ENCODE measurements at regions not wholly inside any gene's neighbourhood (a gene's known extent, or its start where the extent isn't known, plus 50 kb on each side); places are given as distances from the start of the nearest gene placed in this dataset.

DNA sequence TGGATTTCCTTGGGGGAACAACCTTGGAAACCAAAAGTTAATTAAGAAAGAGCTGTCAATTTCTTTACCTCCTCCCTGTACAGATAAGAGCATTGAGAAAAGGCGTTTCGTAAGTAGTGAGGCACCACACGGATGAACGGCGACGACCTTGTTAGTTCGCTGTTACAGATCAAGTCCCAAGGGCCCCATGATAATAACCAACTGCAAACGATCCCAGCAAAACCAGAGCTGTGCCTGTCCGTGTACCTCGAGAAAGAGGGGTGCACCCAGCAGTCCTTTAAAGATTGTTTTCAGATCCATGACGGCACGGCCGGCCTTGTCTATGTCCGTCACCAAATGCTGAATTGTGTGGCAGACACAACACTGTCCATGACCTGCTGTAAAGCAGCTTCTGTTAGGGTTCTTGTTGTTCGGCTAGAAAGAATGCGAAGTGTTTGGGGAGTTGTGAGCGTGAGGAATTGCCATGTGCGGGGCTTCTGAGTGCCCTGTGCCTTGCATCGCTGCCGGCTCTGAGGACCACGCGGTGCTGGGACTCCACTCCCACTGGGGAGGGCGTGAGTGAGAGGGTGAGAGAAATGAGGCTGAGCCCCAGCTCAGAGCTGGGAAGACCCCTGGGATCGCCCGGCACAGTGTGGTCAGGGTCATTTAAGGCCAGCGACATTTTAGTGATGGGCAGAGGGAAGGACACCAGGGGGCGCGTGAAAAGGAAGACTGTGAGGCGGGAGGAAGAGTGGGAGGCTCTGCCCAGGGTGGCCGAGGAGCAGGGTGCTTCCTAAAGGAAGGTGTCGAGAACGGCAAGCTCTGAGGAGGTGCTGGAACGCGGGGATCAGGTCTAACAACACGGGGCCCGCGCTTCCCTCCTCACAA is 136.8 kb upstream of the RPS6KA2 start:
- H3K27me3 Mint-ChIP-seq (ENCODE audit: insufficient read depth): peaks cover 23% of the 10 kb centered on the region
- peaks cover 15% of the 10 kb centered on the region for H3K4me1 Mint-ChIP-seq (ENCODE audit: low read depth)
- DNase-seq (ENCODE audit: low spot score): no peak
- no peak overlapping the region for H3K27ac Mint-ChIP-seq
- no peak overlapping the region for H3K4me3 Mint-ChIP-seq
- no peaks in the 10 kb centered on the region for H3K9me3 Mint-ChIP-seq
- H3K36me3 Mint-ChIP-seq (ENCODE audit: low read depth): no peaks in the 10 kb centered on the region
- intact Hi-C loops (cut with micrococcal nuclease): no loop called here

GRCh38 chr6:166761801-166762200 is 134.8 kb upstream of the RPS6KA2 start:
- H3K4me1 Mint-ChIP-seq (ENCODE audit: low read depth): peaks cover 23% of the 10 kb centered on the region
- H3K4me3 Mint-ChIP-seq: no peak overlapping the region
- no peaks in the 10 kb centered on the region for H3K9me3 Mint-ChIP-seq
- DNase-seq (ENCODE audit: low spot score): no peak
- intact Hi-C loops (cut with micrococcal nuclease): no loop called here
- peaks cover 38% of the 10 kb centered on the region for H3K27me3 Mint-ChIP-seq (ENCODE audit: insufficient read depth)
- H3K36me3 Mint-ChIP-seq (ENCODE audit: low read depth): no peaks in the 10 kb centered on the region
- H3K27ac Mint-ChIP-seq: no peak overlapping the region

- Mint-ChIP-seq H3K4me3 (no peak overlapping the region), H3K36me3 (ENCODE audit: low read depth) (no peaks in the 10 kb centered on the region), H3K27me3 (ENCODE audit: insufficient read depth) (peaks cover 38% of the 10 kb centered on the region), H3K4me1 (ENCODE audit: low read depth) (peaks cover 23% of the 10 kb centered on the region), H3K9me3 (no peaks in the 10 kb centered on the region), H3K27ac (no peak overlapping the region)
- intact Hi-C loops (cut with micrococcal nuclease): loop anchor here (1.0 kb wide), 1 partner anchor 191 kb away; no protein-coding TSS in a partner anchor
- DNase-seq (ENCODE audit: low spot score): peak; percentile 31
These were observed 133.2 kb upstream of the RPS6KA2 start for GRCh38 chr6:166760288-166760687.

DNA sequence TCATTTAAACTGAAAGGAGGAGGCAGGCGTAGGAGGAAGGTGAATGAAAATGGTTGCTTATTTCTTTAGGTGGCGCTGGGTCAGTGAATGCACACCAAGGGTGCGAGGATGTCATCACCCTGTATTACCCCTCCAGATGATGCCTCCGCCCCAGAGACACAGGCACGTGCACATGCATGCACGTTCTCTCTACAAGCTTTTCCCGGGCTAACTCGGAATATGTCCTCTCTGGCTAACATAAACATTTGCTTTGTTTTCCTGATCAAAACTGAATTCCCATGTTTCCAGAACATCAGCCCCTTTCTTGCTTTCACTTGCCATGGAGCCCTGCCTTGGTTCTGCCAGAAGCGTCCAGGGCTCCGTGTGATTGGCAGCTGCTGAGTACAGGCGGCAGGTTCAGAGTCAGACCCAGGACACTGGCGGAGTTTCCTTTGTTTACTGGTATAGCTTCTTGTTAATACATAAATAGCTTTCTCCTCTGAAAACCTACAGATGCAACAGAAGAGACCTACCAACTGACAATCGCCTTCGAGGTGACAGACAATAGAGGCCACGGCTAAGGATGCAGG is 131.2 kb upstream of the RPS6KA2 start:
- H3K4me1 Mint-ChIP-seq (ENCODE audit: low read depth): peaks cover 23% of the 10 kb centered on the region

GRCh38 chr6:166757232-166758135 is 130.4 kb upstream of the RPS6KA2 start:
- Mint-ChIP-seq H3K27me3 (ENCODE audit: insufficient read depth) (peaks cover 45% of the 10 kb centered on the region), H3K9me3 (no peaks in the 10 kb centered on the region), H3K27ac (no peak overlapping the region), H3K4me3 (peak overlapping the region; percentile 3), H3K4me1 (ENCODE audit: low read depth) (peaks cover 23% of the 10 kb centered on the region), H3K36me3 (ENCODE audit: low read depth) (no peaks in the 10 kb centered on the region)
- intact Hi-C loops (cut with micrococcal nuclease): no loop called here
- DNase-seq (ENCODE audit: low spot score): no peak

More for the DNA sequence above, 131.2 kb upstream of the RPS6KA2 start:
- peaks cover 45% of the 10 kb centered on the region for H3K27me3 Mint-ChIP-seq (ENCODE audit: insufficient read depth)
- H3K36me3 Mint-ChIP-seq (ENCODE audit: low read depth): no peaks in the 10 kb centered on the region
- peak overlapping the region; percentile 3 for H3K4me3 Mint-ChIP-seq
- DNase-seq (ENCODE audit: low spot score): no peak
- H3K27ac Mint-ChIP-seq: no peak overlapping the region
- no peaks in the 10 kb centered on the region for H3K9me3 Mint-ChIP-seq
- intact Hi-C loops (cut with micrococcal nuclease): no loop called here

GRCh38 chr6:166754218-166755030 is 127.4 kb upstream of the RPS6KA2 start:
- no peaks in the 10 kb centered on the region for H3K36me3 Mint-ChIP-seq (ENCODE audit: low read depth)
- H3K4me3 Mint-ChIP-seq: no peak overlapping the region
- no peak for DNase-seq (ENCODE audit: low spot score)
- no peak overlapping the region for H3K27ac Mint-ChIP-seq
- intact Hi-C loops (cut with micrococcal nuclease): no loop called here
- H3K9me3 Mint-ChIP-seq: no peaks in the 10 kb centered on the region
- H3K4me1 Mint-ChIP-seq (ENCODE audit: low read depth): peaks cover 9% of the 10 kb centered on the region
- H3K27me3 Mint-ChIP-seq (ENCODE audit: insufficient read depth): peaks cover 30% of the 10 kb centered on the region

- Mint-ChIP-seq H3K4me1 (ENCODE audit: low read depth) (peaks cover 7% of the 10 kb centered on the region), H3K4me3 (no peak overlapping the region), H3K9me3 (no peaks in the 10 kb centered on the region), H3K36me3 (ENCODE audit: low read depth) (no peaks in the 10 kb centered on the region), H3K27me3 (ENCODE audit: insufficient read depth) (peaks cover 19% of the 10 kb centered on the region), H3K27ac (no peak overlapping the region)
- intact Hi-C loops (cut with micrococcal nuclease): no loop called here
- DNase-seq (ENCODE audit: low spot score): no peak
These were observed 126.1 kb upstream of the RPS6KA2 start for GRCh38 chr6:166752928-166753721.

GRCh38 chr6:166752097-166752496 is 125.0 kb upstream of the RPS6KA2 start:
- H3K27ac Mint-ChIP-seq: no peak overlapping the region
- H3K27me3 Mint-ChIP-seq (ENCODE audit: insufficient read depth): peaks cover 8% of the 10 kb centered on the region
- H3K9me3 Mint-ChIP-seq: no peaks in the 10 kb centered on the region
- no peaks in the 10 kb centered on the region for H3K36me3 Mint-ChIP-seq (ENCODE audit: low read depth)
- no peak for DNase-seq (ENCODE audit: low spot score)
- intact Hi-C loops (cut with micrococcal nuclease): no loop called here
- no peak overlapping the region for H3K4me3 Mint-ChIP-seq
- H3K4me1 Mint-ChIP-seq (ENCODE audit: low read depth): no peaks in the 10 kb centered on the region

- no peaks in the 10 kb centered on the region for H3K4me1 Mint-ChIP-seq (ENCODE audit: low read depth)
- DNase-seq (ENCODE audit: low spot score): no peak
- H3K9me3 Mint-ChIP-seq: no peaks in the 10 kb centered on the region
- H3K27ac Mint-ChIP-seq: no peak overlapping the region
- no peak overlapping the region for H3K4me3 Mint-ChIP-seq
- no peaks in the 10 kb centered on the region for H3K36me3 Mint-ChIP-seq (ENCODE audit: low read depth)
- intact Hi-C loops (cut with micrococcal nuclease): no loop called here
- H3K27me3 Mint-ChIP-seq (ENCODE audit: insufficient read depth): peaks cover 7% of the 10 kb centered on the region
These were observed 124.1 kb upstream of the RPS6KA2 start for GRCh38 chr6:166751051-166751595.

DNA sequence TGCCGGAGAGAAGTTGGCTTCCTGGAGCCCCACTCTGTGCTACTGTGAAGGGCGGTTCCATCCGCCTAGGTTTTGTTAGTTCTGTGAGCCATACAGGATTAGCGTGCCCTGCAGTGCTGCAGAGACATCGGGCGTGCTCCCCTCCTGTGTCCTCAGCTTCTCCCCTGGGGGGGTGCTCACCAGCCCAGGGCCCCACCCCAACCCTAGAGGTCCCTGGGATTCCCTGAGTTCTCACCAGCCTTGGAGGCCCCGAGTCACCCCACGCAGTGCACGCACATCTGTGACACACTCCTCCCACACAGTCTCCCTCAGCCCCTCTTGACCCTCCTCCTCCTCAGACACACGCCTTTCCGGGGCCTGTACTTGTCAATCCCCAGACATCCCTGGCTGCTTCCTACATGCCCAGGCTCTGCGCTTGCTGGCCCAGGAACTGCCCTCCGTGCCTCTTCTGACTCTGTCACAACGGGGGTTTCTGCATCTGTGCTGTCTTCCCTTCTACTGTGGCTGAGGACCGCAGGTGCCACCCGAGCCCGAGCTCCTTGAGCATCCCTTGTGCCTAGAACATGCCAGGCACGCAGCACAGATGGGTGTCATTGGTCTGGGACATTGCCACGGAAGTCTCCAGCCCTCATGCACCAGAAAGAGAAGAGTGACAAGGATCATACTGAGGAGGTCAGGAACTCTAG is 123.2 kb upstream of the RPS6KA2 start:
- H3K27me3 Mint-ChIP-seq (ENCODE audit: insufficient read depth): peaks cover 7% of the 10 kb centered on the region
- no peak for DNase-seq (ENCODE audit: low spot score)
- no peak overlapping the region for H3K4me3 Mint-ChIP-seq
- intact Hi-C loops (cut with micrococcal nuclease): no loop called here
- H3K4me1 Mint-ChIP-seq (ENCODE audit: low read depth): no peaks in the 10 kb centered on the region
- no peaks in the 10 kb centered on the region for H3K36me3 Mint-ChIP-seq (ENCODE audit: low read depth)
- no peaks in the 10 kb centered on the region for H3K9me3 Mint-ChIP-seq
- H3K27ac Mint-ChIP-seq: no peak overlapping the region

- DNase-seq (ENCODE audit: low spot score): no peak
- Mint-ChIP-seq H3K27ac (no peak overlapping the region), H3K4me3 (no peak overlapping the region), H3K4me1 (ENCODE audit: low read depth) (no peaks in the 10 kb centered on the region), H3K27me3 (ENCODE audit: insufficient read depth) (peaks cover 7% of the 10 kb centered on the region), H3K36me3 (ENCODE audit: low read depth) (no peaks in the 10 kb centered on the region), H3K9me3 (no peaks in the 10 kb centered on the region)
- intact Hi-C loops (cut with micrococcal nuclease): no loop called here
These were observed 122.6 kb upstream of the RPS6KA2 start for GRCh38 chr6:166749666-166750065.

All from activated T-helper 1 cell treated with anti-CD3 and anti-CD28 coated beads, Interleukin-12 subunit alpha, Interleukin-12 subunit beta, Interleukin-2, Interleukin-4 antibody, amounts not matched to agents 30 ng/mL and 10 ng/mL and 1 ng/mL, durations not matched to agents 14 hours and 24 hours and 36 hours (primary cell).